Thyroid gland (tissue), 4 donors: ENCODE measurements at regions not wholly inside any gene's neighbourhood (a gene's known extent, or its start where the extent isn't known, plus 50 kb on each side); places are given as distances from the start of the nearest gene placed in this dataset.

Source experiments
- DNase-seq, 2 donors: peaks; one replicate each; pipeline ENCODE4 v3.0.0-alpha.2; 2019
- H3K27ac ChIP-seq, 3 donors: fragments of 200-600 bp; sonication (generic); 1 replicate in 2 of 3; 2 replicates in 1 of 3; pipeline ENCODE4 v1.5.1; 2016 to 2019; ENCODE audit warnings: mild to moderate bottlenecking in 1 of 3, moderate library complexity in 1 of 3
- H3K27me3 ChIP-seq: fragments of 200-600 bp; sonication (generic); one replicate; pipeline ENCODE4 v1.5.1; 2019
- H3K36me3 ChIP-seq, 2 donors: fragments of 200-600 bp; sonication (generic); one replicate each; pipeline ENCODE4 v1.5.1; 2016 to 2019
- H3K4me1 ChIP-seq, 2 donors: fragments of 200-600 bp; sonication (generic); one replicate each; pipeline ENCODE4 v1.5.1; 2017 to 2019
- H3K4me3 ChIP-seq, 3 donors: fragments of 200-600 bp; sonication (generic); replicated peaks in 1 of 3; 1 replicate in 2 of 3; 2 replicates in 1 of 3; pipeline ENCODE4 v1.5.1; 2016; ENCODE audit warnings: mild to moderate bottlenecking in 1 of 3
- H3K9me3 ChIP-seq: fragments of 200-600 bp; sonication (generic); one replicate; pipeline ENCODE4 v1.5.1; 2017
- POLR2A ChIP-seq, 2 donors: fragments of 450-650 bp; IDR thresholded peaks; one replicate each; pipeline ENCODE4 v1.6.1; 2017; ENCODE audit warnings: antibody characterized with exemption in 2 of 2, mild to moderate bottlenecking in 2 of 2, moderate library complexity in 1 of 2
- WGBS, 2 donors: methylation state at CpG; one replicate each; pipeline ENCODE4 v1.1.5; 2017; 5-methylcytosine and 5-hydroxymethylcytosine counted together
- intact Hi-C: fragments of 100-400 bp; cut with DNase I; formaldehyde crosslinking; loops from one replicate; pipeline ENCODE4 v1.15.1; 2023
- TF ChIP-seq, protein P1 (sequence below), 6 experiments: fragments of 200-600 bp in 3 of 6; fragments of 450-650 bp in 3 of 6; sonication (generic) in 3 of 6; IDR thresholded peaks; one replicate each; pipeline ENCODE4 v1.5.1; 2016 to 2019; ENCODE audit warnings: antibody characterized with exemption in 6 of 6, mild to moderate bottlenecking in 2 of 6, inconsistent platforms in 1 of 6, moderate library complexity in 1 of 6

DNA sequence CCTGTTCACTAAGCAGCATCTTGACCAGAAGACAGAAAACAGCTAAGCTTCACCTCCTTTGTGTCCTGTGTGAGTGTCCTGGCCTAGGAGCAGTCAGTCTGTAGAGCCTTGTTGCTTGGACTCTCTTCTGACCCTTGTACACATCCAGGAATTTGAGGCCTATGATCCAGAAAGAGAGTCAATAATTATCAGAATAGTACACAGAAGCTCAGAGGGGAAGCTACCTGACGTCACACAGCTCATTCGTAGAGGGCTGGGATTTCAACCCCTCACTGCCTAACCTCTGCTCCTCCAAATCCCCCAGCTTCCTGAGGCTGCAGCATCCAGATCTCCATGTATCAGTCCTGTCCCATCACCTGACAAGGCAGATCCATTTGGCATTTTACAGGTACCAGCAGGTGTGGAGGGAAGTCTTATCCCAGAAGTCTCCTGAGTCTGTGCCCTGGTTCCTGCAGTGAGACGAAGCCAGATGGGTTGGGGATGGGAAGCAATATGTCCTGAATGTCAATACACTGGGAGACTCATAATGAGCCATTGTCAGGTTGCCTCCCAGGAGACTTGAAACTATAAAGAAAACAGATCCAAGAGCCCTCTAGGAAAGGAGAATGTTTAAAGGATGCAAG is 203.1 kb downstream of the MINAR1 start:
- intact Hi-C loops = no loop called here
- TF ChIP-seq, protein P1, sequence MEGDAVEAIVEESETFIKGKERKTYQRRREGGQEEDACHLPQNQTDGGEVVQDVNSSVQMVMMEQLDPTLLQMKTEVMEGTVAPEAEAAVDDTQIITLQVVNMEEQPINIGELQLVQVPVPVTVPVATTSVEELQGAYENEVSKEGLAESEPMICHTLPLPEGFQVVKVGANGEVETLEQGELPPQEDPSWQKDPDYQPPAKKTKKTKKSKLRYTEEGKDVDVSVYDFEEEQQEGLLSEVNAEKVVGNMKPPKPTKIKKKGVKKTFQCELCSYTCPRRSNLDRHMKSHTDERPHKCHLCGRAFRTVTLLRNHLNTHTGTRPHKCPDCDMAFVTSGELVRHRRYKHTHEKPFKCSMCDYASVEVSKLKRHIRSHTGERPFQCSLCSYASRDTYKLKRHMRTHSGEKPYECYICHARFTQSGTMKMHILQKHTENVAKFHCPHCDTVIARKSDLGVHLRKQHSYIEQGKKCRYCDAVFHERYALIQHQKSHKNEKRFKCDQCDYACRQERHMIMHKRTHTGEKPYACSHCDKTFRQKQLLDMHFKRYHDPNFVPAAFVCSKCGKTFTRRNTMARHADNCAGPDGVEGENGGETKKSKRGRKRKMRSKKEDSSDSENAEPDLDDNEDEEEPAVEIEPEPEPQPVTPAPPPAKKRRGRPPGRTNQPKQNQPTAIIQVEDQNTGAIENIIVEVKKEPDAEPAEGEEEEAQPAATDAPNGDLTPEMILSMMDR (IDR thresholded peaks at IDR 0.05) = no peak
- TF ChIP-seq POLR2A (IDR thresholded peaks at IDR 0.05) = no peak
- no peak for DNase-seq
- no peak overlapping the region for H3K27ac ChIP-seq
- no peaks in the 10 kb centered on the region for H3K4me1 ChIP-seq
- H3K27me3 ChIP-seq = no peaks in the 10 kb centered on the region
- H3K9me3 ChIP-seq = no peaks in the 10 kb centered on the region
- H3K36me3 ChIP-seq = no peaks in the 10 kb centered on the region
- 54 to 77% methylated on average over 3 of the region's 3 CpGs for WGBS, 2 donors
- H3K4me3 ChIP-seq = no peak overlapping the region

DNA sequence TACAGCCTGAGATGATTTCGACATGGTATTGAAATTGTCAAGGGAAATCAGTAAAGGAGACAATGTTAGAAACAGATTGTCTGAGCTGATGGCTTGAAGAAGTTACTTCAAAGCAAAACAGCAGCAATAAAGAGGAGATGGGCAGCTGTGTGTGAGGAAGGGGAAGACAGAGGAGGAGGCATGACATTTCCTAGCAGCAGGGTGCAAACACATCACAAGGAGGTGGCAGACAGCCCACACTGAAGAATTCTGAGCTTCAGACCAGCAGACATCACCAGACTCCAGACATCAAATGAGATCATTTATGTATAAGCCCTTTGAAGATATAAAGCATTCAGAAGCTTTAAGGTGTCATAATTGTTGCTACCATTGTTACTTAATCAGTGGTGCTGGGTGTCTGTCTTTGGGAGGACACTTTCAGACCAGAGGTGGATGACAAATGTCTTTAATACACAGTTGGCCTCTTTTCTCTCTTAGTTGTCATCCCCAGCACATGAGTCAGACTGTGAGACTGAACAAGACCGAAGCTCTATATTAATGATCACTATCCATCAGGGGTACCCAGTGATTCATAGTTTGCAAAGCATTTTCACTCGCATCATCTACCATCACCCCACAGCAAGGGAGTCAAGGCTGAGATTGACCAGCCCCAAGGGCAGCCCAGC is 203.9 kb downstream of the MINAR1 start:
- Histone ChIP-seq H3K27ac (no peak overlapping the region), H3K4me3 (no peak overlapping the region), H3K9me3 (no peaks in the 10 kb centered on the region), H3K36me3 (no peaks in the 10 kb centered on the region), H3K27me3 (no peaks in the 10 kb centered on the region), H3K4me1 (no peaks in the 10 kb centered on the region)
- no peak for TF ChIP-seq POLR2A (IDR thresholded peaks at IDR 0.05)
- TF ChIP-seq, protein P1 (IDR thresholded peaks at IDR 0.05) = no peak
- no peak for DNase-seq
- WGBS, 2 donors = 84 to 87% methylated on average over 3 of the region's 3 CpGs
- intact Hi-C loops = no loop called here

- Histone ChIP-seq H3K4me1 (no peaks in the 10 kb centered on the region), H3K9me3 (no peaks in the 10 kb centered on the region), H3K4me3 (no peak overlapping the region), H3K36me3 (no peaks in the 10 kb centered on the region), H3K27ac (no peak overlapping the region), H3K27me3 (no peaks in the 10 kb centered on the region)
- DNase-seq = no peak
- WGBS, 2 donors = 69 to 79% methylated on average over 3 of the region's 3 CpGs
- intact Hi-C loops = no loop called here
- TF ChIP-seq POLR2A (IDR thresholded peaks at IDR 0.05) = no peak
- TF ChIP-seq, protein P1 (IDR thresholded peaks at IDR 0.05) = no peak
Observed at GRCh38 chr15:79640206-79640605, 208.1 kb downstream of the MINAR1 start.

- no peaks in the 10 kb centered on the region for H3K27me3 ChIP-seq
- no peak for TF ChIP-seq POLR2A (IDR thresholded peaks at IDR 0.05)
- TF ChIP-seq, protein P1 (IDR thresholded peaks at IDR 0.05) = no peak
- DNase-seq = no peak
- H3K36me3 ChIP-seq = no peaks in the 10 kb centered on the region
- no peak overlapping the region for H3K4me3 ChIP-seq
- H3K4me1 ChIP-seq = no peaks in the 10 kb centered on the region
- intact Hi-C loops = no loop called here
- H3K27ac ChIP-seq = no peak overlapping the region
- H3K9me3 ChIP-seq = no peaks in the 10 kb centered on the region
Observed at GRCh38 chr15:79641841-79642240, 209.7 kb downstream of the MINAR1 start.

DNA sequence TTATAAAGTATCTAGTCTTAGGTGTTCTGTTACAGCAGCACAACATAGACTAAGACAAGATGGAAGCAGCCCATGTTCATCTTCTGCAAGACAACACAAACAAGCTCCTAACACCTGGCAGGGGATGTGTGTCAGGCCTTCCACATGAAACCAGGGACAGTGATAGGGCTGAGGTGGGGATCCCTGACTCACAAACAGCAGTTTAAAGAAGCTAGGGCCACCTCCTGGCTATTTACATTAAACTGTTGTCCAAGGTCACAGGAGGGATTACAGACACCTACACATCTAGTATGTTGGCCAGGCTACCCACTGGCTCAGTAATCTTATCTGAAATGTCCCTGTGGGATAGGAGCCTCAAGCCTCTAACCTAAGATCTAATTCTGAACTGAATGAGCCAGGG is 211.3 kb downstream of the MINAR1 start:
- intact Hi-C loops = no loop called here
- no peak overlapping the region for H3K27ac ChIP-seq
- no peak overlapping the region for H3K4me3 ChIP-seq
- H3K4me1 ChIP-seq = no peaks in the 10 kb centered on the region
- no peaks in the 10 kb centered on the region for H3K9me3 ChIP-seq
- TF ChIP-seq, protein P1 (IDR thresholded peaks at IDR 0.05) = no peak
- no peak for TF ChIP-seq POLR2A (IDR thresholded peaks at IDR 0.05)
- DNase-seq = no peak
- H3K27me3 ChIP-seq = no peaks in the 10 kb centered on the region
- no peaks in the 10 kb centered on the region for H3K36me3 ChIP-seq
